Fibroblast of lung (primary cell): ENCODE measurements at regions not wholly inside any gene's neighbourhood (a gene's known extent, or its start where the extent isn't known, plus 50 kb on each side); places are given as distances from the start of the nearest gene placed in this dataset.

Experiments
- DNase-seq, 2 donors: peaks; one replicate each; pipeline versions ENCODE4 v3.0.0 to v3.0.0-alpha.2; 2010; ENCODE audit warnings: low read depth in 2 of 2
- H2AFZ ChIP-seq: 2 replicates; pipeline ENCODE4 v1.5.1; 2012; ENCODE audit warnings: low read length, control low read depth, inconsistent platforms
- H3K27ac ChIP-seq: 2 replicates; pipeline ENCODE4 v1.5.1; 2011; ENCODE audit warnings: low read length, control low read depth; ENCODE audit not compliant: insufficient read depth
- H3K27me3 ChIP-seq: 2 replicates; pipeline ENCODE4 v1.5.1; 2011; ENCODE audit warnings: mild to moderate bottlenecking, low read length; ENCODE audit not compliant: control insufficient read depth, insufficient read depth
- H3K36me3 ChIP-seq: 2 replicates; pipeline ENCODE4 v1.5.1; 2011; ENCODE audit warnings: low read length; ENCODE audit not compliant: control insufficient read depth, insufficient read depth
- H3K4me1 ChIP-seq: 2 replicates; pipeline ENCODE4 v1.5.1; 2011; ENCODE audit warnings: low read length; ENCODE audit not compliant: control insufficient read depth, insufficient read depth; ENCODE audit errors: extremely low read depth
- H3K4me2 ChIP-seq: 2 replicates; pipeline ENCODE4 v1.5.1; 2011; ENCODE audit warnings: low read length, control low read depth; ENCODE audit not compliant: insufficient read depth; ENCODE audit errors: extremely low read depth
- H3K4me3 ChIP-seq, 4 experiments: fragments of 200-600 bp in 1 of 4; sonication (generic) in 1 of 4; replicated peaks in 1 of 4; 2 replicates each; pipeline ENCODE4 v1.5.1; 2011 to 2016; ENCODE audit warnings: low read length in 4 of 4, low read depth in 3 of 4, mild to moderate bottlenecking in 3 of 4, control low read depth in 2 of 4, inconsistent platforms in 1 of 4, mixed read lengths in 1 of 4; ENCODE audit not compliant: insufficient read depth in 1 of 4; ENCODE audit errors: control extremely low read depth in 1 of 4
- H3K79me2 ChIP-seq: 2 replicates; pipeline ENCODE4 v1.5.1; 2012; ENCODE audit warnings: mild to moderate bottlenecking, low read length, inconsistent platforms; ENCODE audit not compliant: control insufficient read depth, insufficient read depth
- H3K9ac ChIP-seq: 2 replicates; pipeline ENCODE4 v1.5.1; 2011; ENCODE audit warnings: mild to moderate bottlenecking, low read length, control low read depth; ENCODE audit not compliant: insufficient read depth
- H3K9me3 ChIP-seq: 2 replicates; pipeline ENCODE4 v1.5.1; 2012; ENCODE audit warnings: low read depth, low read length; ENCODE audit not compliant: control insufficient read depth, insufficient read depth
- H4K20me1 ChIP-seq: 2 replicates; pipeline ENCODE4 v1.5.1; 2011; ENCODE audit warnings: low read length; ENCODE audit not compliant: control insufficient read depth, insufficient read depth; ENCODE audit errors: extremely low read depth
- EZH2 ChIP-seq: IDR thresholded peaks from 2 replicates; pipeline ENCODE4 v1.5.1; 2012; ENCODE audit warnings: low read length, control low read depth, mild to moderate bottlenecking; ENCODE audit errors: missing control alignments
- TF ChIP-seq, protein P1 (sequence below), 2 donors: IDR thresholded peaks in 1 of 2; conservative IDR thresholded peaks in 1 of 2; 1 replicate in 1 of 2; 2 replicates in 1 of 2; pipeline ENCODE4 v1.5.1; 2011 to 2012; ENCODE audit warnings: low read length in 2 of 2, control low read depth in 1 of 2, inconsistent platforms in 1 of 2, low read depth in 1 of 2, mild to moderate bottlenecking in 1 of 2

DNA sequence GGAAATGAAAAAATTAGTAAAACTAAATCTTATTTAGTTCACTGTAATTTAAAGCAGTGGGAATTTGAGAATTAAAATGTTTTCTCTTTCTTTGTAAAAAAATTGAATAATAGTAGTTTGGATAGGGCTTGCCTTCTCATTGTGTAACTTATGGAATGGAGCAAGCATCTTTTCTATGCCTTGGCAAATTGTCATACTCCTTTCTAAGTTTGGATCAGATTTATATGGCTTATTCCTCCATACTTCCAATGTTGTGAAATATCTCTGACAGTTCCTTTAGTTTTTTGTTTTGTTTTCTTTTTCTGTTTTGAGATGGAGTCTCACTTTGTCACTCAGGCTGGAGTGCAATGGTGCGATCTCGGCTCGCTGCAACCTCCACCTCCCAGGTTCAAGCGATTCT lies 176.4 kb downstream of the SAMD5 start:
- TF ChIP-seq, protein P1, sequence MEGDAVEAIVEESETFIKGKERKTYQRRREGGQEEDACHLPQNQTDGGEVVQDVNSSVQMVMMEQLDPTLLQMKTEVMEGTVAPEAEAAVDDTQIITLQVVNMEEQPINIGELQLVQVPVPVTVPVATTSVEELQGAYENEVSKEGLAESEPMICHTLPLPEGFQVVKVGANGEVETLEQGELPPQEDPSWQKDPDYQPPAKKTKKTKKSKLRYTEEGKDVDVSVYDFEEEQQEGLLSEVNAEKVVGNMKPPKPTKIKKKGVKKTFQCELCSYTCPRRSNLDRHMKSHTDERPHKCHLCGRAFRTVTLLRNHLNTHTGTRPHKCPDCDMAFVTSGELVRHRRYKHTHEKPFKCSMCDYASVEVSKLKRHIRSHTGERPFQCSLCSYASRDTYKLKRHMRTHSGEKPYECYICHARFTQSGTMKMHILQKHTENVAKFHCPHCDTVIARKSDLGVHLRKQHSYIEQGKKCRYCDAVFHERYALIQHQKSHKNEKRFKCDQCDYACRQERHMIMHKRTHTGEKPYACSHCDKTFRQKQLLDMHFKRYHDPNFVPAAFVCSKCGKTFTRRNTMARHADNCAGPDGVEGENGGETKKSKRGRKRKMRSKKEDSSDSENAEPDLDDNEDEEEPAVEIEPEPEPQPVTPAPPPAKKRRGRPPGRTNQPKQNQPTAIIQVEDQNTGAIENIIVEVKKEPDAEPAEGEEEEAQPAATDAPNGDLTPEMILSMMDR (conservative IDR thresholded peaks at IDR 0.05 in 1 of 2, IDR thresholded peaks at IDR 0.05 in 1 of 2; ENCODE audit: low read depth in 1 of 2, low read length in 2 of 2), result no peak
- no peak for TF ChIP-seq EZH2
- H3K27ac ChIP-seq, result no peak overlapping the region
- H3K4me2 ChIP-seq, result no peak overlapping the region
- no peaks in the 10 kb centered on the region for H3K9me3 ChIP-seq
- H3K9ac ChIP-seq, result no peak overlapping the region
- no peaks in the 10 kb centered on the region for H4K20me1 ChIP-seq
- H3K36me3 ChIP-seq, result no peaks in the 10 kb centered on the region
- peak in 1 of 2 donors; percentile 36 for DNase-seq
- H3K4me1 ChIP-seq, result no peaks in the 10 kb centered on the region
- no peaks in the 10 kb centered on the region for H3K27me3 ChIP-seq
- no peak overlapping the region for H3K4me3 ChIP-seq
- no peak overlapping the region for H2AFZ ChIP-seq
- no peaks in the 10 kb centered on the region for H3K79me2 ChIP-seq

DNA sequence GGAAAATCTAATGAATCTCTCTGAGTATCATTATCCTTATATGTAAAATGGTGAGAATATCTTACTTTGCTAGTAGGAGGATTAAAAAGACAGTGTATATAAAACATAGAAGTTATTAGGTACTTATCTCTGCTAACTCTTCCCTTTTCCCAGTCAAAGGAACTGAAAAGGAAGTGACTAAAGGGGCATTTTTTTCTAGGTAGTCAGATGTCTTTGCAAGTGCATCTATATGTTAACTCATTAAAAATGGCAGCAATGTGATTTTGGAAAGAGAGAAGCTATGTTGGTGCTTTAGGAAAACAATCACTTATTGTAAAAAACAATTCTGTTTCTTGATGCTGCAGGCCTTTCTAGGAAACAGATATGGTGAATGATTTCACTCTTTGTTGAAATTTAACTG lies 180.9 kb downstream of the SAMD5 start:
- Histone ChIP-seq H3K79me2 (no peaks in the 10 kb centered on the region), H3K27me3 (no peaks in the 10 kb centered on the region), H4K20me1 (no peaks in the 10 kb centered on the region), H3K4me3 (no peak overlapping the region), H3K27ac (no peak overlapping the region), H3K4me2 (no peak overlapping the region), H2AFZ (no peak overlapping the region), H3K9ac (no peak overlapping the region), H3K36me3 (no peaks in the 10 kb centered on the region), H3K9me3 (no peaks in the 10 kb centered on the region), H3K4me1 (no peaks in the 10 kb centered on the region)
- no peak for DNase-seq
- no peak for TF ChIP-seq EZH2
- TF ChIP-seq, protein P1 (conservative IDR thresholded peaks at IDR 0.05 in 1 of 2, IDR thresholded peaks at IDR 0.05 in 1 of 2; ENCODE audit: low read depth in 1 of 2, low read length in 2 of 2), result no peak

DNA sequence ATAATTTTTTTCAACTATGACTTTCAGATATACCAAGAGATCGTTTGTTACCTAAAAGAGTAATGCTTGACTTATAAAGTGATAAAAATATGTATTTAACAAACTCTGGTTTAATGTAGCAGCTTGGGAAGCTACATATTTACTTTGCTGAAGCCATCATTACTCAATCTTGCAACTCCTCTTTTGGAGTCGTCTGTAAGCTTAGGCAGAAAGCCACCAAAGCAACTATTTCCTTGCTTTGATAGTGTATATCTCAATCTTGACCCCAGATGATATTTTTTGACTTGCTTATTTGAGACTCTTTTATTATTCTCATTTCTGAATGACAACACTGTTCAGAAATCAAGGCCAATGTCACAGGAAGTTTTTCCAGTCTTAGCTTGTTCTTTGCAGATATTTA lies 183.0 kb downstream of the SAMD5 start:
- Histone ChIP-seq H3K4me3 (no peak overlapping the region), H3K9ac (no peak overlapping the region), H3K27me3 (no peaks in the 10 kb centered on the region), H3K36me3 (no peaks in the 10 kb centered on the region), H3K79me2 (no peaks in the 10 kb centered on the region), H3K4me2 (no peak overlapping the region), H3K4me1 (no peaks in the 10 kb centered on the region), H3K27ac (no peak overlapping the region), H2AFZ (no peak overlapping the region), H3K9me3 (no peaks in the 10 kb centered on the region), H4K20me1 (no peaks in the 10 kb centered on the region)
- DNase-seq, result no peak
- no peak for TF ChIP-seq EZH2
- TF ChIP-seq, protein P1 (conservative IDR thresholded peaks at IDR 0.05 in 1 of 2, IDR thresholded peaks at IDR 0.05 in 1 of 2; ENCODE audit: low read depth in 1 of 2, low read length in 2 of 2), result no peak
